GM18907 (cell line): ENCODE measurements at regions not wholly inside any gene's neighbourhood (a gene's known extent, or its start where the extent isn't known, plus 50 kb on each side); places are given as distances from the start of the nearest gene placed in this dataset.

Experiments used
- ATAC-seq: cut with Tn5 transposase; IDR thresholded peaks from one replicate; pipeline ENCODE4 v1.9.1; 2021; ENCODE audit warnings: mild to moderate bottlenecking, moderate library complexity; ENCODE audit not compliant: unreplicated experiment

DNA sequence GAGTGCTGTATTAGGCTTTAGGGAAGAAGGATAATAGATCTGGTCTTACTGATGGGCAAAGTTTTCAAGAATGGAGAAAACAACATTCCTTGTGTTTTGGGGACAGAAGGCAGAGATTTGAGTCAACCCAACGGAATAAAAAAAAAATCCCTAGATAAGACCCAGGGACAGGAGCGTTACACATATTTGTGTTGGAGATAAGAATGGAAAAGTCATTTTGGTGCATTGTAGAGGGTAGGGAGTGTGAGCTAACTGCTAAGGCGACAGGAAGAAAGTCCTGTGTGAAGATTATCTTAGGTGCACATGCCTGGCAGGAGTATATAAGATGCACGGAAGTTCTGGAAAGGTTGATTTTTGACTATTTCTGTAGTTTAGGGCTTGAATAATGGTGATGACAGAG, 450.3 kb upstream of the ARGLU1 start:
- ATAC-seq, result no peak

DNA sequence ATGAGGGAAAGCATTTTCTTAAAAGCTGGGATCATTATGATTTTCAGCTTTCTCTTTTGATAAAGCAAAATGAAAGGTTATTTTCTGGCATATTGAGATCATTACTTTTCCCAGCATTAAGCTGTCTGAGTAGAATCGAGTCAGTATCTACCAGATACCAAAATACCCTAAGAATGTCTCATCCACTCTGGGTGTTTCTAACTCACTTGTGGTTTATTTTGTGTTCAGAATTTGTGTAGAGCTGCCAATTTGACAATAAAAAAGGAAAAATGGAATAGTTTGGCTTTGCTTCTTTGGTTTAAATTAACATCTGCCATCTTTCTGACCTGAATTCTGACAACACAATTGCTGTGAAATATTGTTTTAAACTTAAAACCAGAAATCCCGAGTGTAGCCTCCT, 438.7 kb upstream of the ARGLU1 start:
- ATAC-seq, result no peak

DNA sequence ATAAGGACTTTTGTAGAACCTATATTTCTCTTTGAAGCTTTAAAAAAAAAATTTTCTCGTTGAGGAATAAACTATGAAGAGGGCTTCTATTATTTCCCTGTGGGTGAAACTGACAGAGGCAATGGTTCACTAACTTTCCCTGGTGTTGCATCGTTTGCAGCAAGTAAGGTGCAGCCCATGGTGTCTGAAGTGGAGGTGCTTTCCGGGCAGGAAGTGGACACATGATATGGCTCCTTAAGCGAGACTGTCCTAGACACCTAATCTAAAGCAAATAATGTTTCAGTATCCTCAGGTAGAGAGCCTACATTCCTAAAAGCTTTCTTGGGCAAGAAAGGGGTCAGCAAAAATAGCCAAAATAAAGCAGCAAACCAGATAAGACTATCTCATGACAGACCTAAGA, 437.6 kb upstream of the ARGLU1 start:
- no peak for ATAC-seq

DNA sequence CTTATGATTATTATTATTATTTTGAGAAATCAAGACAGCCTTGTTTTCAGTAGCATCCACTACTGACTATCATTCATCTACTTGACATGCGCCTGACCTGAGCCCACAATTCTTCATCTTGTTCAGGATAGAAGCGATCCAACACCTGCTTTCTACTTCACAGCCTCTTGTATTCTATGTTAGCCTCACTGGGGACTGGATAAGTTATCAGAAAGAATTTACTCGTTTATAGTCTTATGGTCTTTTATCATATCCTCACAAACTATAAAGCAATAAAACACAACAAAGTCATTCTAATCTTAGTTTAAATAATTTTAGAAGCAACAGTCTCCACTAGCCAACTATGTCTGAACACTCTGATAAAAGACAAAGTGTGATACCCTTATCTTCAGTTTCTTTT, 436.0 kb upstream of the ARGLU1 start:
- no peak for ATAC-seq

DNA sequence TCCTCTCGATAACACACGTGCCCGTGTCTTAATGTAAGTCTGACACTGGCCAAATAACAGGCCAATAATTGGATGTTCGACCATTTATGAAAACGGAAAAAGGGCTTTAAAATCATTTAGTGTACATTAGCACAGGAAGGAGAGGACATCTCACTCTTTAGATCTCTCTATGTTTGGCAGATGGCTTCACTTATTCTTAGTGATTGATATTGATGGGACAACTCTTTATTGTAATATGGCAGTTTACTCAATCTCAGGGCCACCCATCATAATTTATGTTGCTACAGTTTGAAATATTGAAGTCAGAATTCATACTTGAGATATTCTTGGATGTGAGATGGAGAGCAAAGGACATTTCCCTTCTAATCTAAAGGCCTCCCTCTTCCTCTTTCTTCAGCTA, 430.7 kb upstream of the ARGLU1 start:
- ATAC-seq, result no peak

DNA sequence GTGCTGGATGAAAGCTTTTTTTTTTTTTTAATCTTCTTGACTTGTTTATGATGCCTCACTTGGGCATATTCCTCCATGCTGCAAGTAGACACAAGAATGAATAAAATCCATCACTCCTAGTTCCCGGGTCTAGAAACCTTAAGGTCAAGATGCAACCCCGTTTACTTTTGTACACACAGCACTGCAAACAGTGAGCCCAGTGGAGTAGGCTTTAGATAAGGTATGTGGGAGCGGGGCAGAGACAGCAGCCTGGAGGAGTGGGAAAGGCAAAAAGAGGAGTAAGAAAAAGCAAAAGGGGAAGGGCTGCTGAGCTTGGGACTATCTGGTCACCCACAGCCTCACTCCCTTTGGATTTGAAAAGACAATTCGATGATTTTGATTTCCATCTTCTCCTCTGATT, 429.8 kb upstream of the ARGLU1 start:
- no peak for ATAC-seq

DNA sequence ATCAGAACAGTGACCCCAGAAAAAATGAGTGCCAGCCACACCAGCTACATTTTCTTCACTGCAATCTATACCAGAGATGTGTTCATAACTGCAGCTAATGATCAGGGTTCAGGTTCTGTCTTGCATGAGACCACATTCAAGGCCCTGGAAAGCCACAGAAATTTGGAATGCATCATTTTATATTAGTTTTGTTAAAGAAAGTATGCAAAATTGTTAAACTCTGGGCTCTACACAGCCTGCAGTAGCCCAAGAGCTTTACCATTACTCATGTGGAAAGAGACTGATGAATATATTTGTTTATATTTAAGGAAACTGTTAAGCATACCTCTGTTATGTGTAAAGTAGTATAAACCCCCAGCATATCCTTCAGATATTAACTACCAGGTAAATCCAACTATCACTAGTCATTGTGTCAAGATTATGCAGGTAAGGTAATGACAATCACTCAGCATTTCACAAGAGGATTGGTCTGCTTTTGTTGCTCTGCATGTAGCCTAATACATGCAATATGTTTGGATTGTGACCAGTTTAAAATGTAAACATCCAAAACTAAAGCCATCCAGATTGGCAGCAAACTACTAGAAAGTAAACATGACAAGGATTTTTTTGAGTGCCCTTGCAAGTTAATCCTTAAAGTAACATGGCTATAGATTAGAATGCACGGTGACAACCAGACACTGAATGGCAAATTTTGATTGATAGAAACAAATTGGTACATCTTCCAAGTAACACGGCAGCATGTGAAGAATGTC, 429.1 kb upstream of the ARGLU1 start:
- no peak for ATAC-seq

DNA sequence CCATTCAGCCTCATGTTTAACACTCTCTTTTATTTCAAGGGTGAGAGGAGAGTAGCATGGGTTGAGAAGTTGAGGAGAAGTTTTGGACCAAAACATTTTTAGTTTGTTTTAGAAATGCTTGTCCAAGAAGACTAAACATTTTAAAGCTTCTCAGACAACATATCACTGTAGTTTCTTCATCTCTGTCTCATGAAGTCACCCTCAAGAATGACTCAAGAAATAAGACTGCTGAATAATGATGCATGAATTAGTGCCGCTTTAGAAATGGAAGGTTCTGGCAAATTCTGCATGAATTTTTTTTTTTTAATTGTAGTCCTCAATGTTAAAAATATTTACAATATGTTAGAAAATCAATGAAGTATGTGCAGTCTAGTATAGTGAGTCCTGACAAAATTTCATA, 422.7 kb upstream of the ARGLU1 start:
- ATAC-seq, result no peak

DNA sequence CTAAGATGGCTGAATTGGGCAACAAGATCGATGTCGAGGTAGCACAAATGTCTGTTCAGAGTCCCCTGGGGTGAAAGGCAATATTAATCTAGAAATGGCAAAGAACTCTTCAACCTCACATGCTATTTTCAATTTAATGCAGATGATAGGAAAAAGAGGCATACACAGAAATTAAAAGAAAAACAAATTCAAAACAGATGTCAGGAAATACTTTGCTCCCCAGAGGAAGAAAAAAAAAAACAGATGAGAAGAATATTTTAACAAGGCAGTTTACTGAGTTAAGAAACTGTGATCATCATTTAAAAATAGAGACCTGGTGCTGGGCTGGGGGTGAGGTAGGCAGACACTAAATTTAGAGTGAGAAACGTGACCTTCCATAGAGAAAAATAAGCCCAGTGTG, 421.9 kb upstream of the ARGLU1 start:
- no peak for ATAC-seq

DNA sequence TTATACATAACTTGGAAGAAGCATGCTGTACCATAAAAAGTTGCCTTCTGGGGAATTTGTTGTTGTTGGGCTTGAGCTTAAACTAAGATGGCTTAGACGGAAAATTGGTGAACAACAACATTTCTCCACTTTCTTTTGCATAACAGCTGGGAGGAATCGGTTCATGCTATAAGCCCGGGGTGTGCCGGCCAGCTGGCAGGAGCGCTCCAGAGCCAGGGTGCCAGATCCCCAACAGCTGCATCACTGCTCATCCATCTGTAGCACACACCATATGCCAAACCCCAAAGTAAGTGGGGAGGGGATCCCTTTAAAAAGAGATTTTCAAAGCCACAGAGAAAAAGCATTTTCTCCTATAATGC, 419.5 kb upstream of the ARGLU1 start:
- no peak for ATAC-seq

DNA sequence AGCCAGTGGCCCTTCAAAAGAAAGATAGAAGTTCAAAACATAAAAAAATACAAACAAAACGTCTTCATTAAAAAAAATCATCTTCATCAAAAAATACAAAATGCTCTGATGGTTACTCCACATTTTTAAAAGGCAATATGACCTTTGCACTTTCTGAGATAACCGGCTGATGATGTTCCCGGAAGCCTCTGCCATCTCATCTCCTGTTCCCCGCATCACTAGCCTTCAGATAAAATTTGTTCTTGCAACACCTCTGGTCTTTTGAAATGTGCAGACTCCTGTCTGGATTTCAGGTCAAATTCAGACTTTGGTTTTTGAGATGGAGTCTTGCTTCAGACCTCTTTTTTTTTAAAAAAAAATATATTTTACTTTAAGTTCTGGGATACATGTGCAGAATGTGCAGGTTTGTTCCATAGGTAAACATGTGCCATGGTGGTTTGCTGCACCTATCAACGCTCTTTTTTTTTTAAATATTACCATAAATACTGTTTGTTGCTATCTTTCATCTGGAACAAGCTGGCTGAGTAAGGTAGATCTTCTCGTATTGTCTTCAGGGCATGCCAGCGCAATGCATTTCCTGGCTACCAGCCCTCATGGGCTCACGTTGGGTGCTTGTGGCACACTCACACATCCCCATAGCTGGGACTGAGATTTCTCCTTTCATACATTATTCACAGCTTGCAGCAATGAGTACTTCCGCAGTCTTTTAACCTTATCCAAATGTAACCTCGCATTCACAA, 418.9 kb upstream of the ARGLU1 start:
- no peak for ATAC-seq

DNA sequence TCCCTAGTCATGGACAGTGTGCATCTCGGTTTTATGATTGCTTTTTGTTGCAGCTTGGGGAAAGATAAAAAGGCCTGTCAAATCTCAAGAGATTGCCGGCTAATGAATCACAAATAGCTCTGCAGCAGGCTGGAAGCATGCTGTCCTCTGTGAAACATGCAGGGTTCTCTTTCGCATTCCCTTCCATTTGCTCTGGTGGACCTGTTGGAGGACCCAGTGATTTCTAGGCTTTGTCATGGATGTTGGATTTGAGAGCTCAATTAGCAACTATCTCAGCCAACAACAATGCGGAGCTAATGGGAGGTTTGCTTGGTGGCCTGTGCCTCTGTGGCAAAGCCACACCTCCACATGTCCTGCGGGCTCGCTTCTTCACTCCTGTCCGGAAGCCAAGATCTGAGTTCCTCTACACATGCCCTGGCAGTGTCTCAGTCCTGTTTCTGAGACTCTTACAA, 418.1 kb upstream of the ARGLU1 start:
- ATAC-seq, result no peak

DNA sequence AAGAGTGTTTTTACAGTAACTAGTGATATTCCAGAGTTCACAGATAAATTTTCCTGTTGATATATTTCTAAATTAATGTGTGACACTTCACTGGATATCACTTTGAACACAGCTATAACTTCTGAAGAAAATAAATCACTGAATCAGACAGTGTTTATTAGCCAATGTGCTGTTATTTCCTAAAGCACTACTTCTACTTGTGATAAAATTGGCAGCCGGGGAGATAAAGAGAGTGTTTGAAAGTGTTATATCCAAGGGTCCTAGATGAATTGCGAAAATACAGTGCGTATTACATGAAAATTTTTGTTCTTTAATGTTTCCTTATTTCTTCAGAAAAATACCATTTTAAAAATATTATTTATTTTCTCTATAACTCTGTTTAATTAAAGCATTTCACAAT, 417.5 kb upstream of the ARGLU1 start:
- no peak for ATAC-seq

DNA sequence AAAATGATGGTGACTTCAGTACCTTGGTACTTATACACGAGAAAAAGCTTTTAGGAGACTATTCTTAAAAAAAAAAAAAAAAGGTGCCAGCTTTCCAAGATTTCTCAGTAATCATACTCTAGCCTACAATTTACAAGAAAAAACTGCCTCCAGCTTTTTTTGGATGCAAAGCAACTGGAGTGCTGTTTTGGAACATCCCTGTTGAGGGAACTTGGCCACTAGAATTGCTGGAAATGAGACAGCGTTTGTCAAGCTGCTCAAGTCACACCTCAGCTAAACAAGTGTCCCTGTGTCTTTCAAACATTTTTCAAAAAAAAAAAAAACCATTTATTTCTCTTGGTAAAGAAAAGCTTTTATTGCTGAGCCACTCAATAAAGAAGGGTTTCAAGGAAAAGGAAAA, 413.1 kb upstream of the ARGLU1 start:
- ATAC-seq, result no peak

DNA sequence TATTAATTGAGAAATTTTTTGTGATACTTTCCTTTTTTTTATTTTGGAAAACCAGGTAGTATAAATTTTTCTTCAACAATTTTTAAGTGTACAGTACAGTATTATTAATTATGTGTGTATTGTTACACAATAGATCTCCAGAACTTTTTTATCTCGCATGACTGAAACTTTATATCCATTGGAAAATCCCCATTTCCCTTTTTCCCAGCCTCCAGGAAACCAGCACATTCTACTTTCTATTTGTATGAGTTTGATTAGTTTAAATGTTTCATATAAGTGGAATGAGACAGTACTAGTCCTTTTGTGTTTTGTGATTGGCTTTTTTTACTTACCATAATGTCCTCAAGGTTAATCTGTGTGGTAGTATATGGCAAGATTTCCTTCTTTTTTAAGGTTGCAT, 399.5 kb upstream of the ARGLU1 start:
- no peak for ATAC-seq

DNA sequence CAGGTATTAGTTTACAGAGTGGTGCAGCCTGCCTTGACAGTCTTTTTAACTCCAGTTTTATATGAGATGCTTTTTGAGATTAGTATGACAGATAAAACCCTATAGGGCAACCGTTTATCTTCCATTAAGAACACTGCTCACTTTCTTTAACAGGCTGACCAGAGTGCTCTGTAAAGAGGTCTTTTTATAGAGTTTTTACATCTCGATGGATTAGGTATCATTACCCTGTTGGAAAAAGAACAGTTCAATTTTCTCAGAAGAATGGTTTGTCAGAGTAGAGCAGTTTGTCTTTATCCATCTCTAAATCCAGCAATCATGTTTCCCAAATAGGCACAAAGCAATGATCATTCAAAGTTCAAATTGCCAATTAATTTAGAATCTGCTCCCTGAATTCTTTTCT, 395.2 kb upstream of the ARGLU1 start:
- no peak for ATAC-seq

DNA sequence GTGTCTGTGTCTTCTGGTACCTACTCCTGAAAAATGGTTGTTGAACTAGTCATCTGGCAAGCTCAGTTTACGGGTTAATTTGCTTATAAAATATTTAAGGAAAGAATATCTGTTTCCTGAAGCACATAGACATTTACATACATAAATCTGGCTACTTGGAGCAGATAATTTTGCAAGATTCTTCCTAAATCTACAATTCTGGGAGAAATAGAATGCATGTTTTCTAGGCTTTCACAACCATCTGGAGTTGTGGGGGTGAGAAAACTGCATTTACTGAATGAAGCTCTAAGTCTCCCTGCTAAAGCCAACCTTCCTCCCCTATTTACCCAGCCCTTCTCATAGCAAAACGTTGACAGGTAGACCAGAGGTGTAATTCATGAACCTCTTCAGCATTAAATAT, 393.7 kb upstream of the ARGLU1 start:
- ATAC-seq, result no peak

DNA sequence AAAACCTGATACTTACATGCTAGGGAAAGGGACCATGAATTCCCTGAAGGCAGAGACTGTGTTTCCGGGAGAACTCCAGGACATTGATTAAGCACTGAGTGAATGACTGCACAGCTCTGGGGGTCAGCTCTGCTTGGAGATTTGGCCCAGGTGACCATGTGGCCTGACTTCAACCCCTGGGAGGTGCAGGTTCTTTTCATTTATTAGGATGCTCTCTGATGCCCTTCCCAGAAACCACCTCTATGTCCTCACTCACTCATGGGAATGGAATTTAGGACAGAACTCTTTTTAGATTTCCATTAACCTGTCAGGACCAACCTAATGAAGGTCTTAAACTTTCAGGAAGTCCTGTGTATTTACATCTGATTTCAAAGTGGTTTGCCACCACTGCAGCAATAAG, 393.3 kb upstream of the ARGLU1 start:
- no peak for ATAC-seq

DNA sequence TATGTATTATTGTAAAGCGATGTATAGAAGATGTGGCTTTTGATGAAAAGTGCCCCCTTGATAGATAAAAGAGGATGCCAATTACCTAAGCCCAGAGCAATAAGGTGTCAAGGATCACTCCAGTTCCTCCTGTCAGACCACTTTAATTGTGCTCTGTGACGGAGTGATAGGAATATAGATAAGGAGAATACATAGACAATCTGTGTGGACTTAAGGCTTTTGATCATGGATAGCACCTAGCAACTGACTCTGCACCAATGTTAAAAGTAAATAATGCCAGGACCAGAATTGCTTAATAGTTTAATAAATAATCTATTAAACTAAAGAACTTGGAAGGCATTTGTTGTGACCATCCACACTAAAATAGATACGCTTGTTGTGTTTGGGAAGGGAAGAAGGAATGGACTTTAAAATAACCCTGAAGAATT, 390.7 kb upstream of the ARGLU1 start:
- no peak for ATAC-seq

DNA sequence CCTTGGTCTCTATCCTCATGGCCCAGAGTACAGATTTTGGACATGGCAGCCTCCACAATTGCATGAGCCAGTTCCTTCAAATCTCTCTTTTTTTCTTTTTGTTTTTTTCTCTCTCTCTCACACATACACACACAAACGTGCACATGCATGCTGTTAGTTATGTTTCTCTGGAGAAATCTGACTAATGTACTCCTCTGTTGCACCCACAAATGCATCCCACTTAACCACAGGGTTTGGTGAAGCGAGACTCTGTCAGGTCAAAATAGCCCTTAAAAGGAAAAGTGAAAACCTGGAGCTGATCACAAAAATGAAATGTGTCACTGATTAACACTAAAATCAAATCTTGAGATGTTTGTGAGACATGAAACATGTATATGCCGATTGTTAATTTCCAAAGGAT, 374.6 kb upstream of the ARGLU1 start:
- peak; percentile 95 for ATAC-seq

DNA sequence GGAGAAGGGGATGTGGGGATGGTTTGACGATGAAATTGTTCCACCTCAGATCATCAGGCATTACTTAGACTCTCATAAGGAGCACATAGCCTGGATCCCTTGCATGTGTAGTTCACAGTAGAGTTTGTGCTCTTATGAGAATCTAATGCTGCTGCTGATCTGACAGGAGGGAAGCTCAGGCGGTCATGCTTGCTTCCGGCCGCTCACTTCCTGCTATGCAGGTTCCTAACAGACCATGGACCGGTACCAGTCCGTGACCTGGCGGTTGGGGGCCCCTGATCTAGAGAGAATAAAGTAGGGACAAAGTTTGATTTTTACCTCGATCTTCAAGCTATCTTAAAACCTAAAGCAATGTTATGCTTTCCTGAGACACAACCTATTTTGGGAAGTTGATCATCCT, 373.8 kb upstream of the ARGLU1 start:
- ATAC-seq, result no peak

DNA sequence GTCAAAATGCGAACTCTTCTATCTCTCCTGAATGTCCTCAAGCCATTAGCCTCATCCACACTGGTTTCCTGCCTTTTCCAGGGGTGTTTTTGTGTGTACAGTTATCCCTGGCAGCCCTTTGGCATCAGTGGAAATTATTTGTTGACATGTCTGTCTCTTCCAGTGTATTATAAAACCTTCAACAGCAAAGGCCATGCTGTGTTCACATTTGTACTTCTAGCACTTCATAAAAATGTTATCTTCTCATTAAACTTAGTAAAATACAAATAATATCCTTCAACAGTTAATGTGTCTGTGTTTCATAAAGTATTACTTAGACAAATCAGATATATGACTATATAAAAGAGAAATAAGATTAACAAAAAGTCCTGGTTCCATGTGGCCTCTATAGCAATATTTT, 359.5 kb upstream of the ARGLU1 start:
- ATAC-seq, result no peak

DNA sequence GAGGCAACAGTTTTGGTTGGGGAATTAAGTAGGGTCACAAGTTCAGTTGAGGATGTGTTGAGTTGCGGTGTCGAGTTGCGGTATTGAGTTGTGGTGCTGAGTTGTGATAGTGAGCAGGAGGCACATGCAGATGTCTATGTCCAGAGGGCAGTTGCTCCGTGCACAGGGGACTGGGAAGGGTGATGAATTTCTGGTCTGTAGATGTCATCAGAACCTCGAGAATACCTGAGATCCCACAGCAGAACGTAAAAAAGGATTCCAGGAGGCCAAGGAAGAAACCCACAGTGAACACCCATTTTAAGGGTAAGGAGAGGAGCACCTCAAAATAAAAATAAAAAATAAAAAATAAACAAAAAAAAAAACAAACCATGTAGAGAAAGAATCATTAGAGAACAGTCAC, 354.4 kb upstream of the ARGLU1 start:
- no peak for ATAC-seq
